Omental fat pad (tissue), 3 donors: ENCODE measurements at regions not wholly inside any gene's neighbourhood (a gene's known extent, or its start where the extent isn't known, plus 50 kb on each side); places are given as distances from the start of the nearest gene placed in this dataset.
"Not testable (repeated sequence)": the region's sequence is repeated elsewhere in the genome, so short reads cannot be mapped to it uniquely, and the experiment has no call there.

Source experiments
- ATAC-seq: fragments of 150-250 bp; one replicate; pipeline ENCODE4 v1.9.1; 2016; ENCODE audit warnings: mild to moderate bottlenecking, moderate library complexity; ENCODE audit not compliant: low FRiP score
- DNase-seq: peaks from one replicate; pipeline ENCODE4 v3.0.0-alpha.2; 2019; ENCODE audit warnings: low spot score
- TF ChIP-seq, protein P1 (sequence below), 3 donors: fragments of 450-650 bp; IDR thresholded peaks; one replicate each; pipeline ENCODE4 v1.5.1; 2016 to 2017; ENCODE audit warnings: antibody characterized with exemption in 3 of 3, mild to moderate bottlenecking in 3 of 3, moderate library complexity in 2 of 3

DNA sequence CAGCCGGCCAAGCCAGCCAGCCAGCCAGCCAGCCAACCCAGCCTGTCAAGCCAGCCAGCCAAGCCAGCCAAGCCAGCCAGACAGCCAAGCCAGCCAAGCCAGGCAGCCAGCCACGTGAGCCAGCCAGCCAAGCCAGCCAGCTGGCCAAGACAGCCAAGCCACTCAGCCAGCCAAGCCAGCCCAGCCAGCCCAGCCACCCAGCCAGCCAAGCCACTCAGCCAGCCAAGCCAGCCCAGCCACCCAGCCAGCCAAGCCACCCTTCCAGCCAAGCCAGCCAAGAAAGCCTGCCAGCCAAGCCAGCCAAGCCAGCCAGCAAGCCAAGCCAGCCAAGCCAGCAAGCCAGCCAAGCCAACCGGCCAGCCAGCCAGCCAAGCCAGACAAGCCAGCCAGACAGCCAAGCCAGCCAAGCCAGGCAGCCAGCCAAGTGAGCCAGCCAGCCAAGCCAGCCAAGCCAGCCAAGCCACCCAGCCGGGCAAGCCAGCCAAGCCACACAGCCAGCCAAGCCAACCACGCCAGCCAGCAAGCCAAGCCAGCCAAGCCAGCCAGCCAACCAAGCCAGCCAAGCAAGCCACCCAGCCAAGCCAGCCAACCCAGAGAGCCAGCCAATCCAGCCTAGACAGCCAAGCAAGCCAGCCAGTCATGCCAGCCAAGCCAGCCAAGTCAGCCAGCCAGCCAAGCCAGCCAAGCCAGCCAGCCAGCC is 199.5 kb downstream of the GOLGA6L6 start:
- TF ChIP-seq, protein P1, sequence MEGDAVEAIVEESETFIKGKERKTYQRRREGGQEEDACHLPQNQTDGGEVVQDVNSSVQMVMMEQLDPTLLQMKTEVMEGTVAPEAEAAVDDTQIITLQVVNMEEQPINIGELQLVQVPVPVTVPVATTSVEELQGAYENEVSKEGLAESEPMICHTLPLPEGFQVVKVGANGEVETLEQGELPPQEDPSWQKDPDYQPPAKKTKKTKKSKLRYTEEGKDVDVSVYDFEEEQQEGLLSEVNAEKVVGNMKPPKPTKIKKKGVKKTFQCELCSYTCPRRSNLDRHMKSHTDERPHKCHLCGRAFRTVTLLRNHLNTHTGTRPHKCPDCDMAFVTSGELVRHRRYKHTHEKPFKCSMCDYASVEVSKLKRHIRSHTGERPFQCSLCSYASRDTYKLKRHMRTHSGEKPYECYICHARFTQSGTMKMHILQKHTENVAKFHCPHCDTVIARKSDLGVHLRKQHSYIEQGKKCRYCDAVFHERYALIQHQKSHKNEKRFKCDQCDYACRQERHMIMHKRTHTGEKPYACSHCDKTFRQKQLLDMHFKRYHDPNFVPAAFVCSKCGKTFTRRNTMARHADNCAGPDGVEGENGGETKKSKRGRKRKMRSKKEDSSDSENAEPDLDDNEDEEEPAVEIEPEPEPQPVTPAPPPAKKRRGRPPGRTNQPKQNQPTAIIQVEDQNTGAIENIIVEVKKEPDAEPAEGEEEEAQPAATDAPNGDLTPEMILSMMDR (IDR thresholded peaks at IDR 0.05): peak in 1 of 3 donors; percentile 17
- DNase-seq (peak; percentile 94), ATAC-seq (peak; percentile 75)

DNA sequence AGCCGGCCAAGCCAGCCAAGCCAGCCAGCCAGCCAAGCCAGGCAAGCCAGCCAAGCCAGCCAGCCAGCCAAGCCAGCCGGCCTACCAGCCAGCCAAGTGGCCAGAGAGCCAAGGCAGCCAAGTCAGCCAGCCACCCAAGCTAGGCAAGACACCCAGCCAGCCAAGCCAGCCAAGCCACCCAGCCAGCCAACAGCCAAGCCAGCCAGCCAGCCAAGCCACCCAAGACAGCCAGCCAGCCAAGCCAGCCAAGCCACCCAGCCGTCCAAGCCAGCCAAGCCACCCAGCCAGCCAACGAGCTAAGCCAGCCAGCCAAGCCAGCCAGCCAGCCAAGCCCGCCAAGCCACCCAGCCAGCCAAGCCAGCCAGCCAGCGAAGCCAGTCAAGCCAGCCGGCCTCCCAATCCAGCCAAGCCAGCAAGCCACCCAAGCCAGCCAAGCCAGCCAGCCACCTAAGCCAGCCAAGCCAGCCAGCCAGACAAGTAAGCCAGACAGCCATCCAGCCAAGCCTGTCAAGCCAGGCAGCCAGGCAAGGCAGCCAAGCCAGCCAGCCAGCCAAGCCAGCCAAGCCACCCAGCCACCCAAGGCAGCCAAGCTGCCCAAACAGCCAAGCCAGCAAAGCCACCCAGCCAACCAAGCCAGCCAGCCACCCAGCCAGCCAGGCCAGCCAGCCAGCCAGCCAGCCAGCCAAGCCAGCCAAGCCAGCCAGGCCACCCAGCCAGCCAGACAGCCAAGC is 200.5 kb downstream of the GOLGA6L6 start:
- peak; percentile 96 for DNase-seq
- ATAC-seq: peak; percentile 85
- TF ChIP-seq, protein P1 (IDR thresholded peaks at IDR 0.05): peak in 1 of 3 donors; percentile 66

DNA sequence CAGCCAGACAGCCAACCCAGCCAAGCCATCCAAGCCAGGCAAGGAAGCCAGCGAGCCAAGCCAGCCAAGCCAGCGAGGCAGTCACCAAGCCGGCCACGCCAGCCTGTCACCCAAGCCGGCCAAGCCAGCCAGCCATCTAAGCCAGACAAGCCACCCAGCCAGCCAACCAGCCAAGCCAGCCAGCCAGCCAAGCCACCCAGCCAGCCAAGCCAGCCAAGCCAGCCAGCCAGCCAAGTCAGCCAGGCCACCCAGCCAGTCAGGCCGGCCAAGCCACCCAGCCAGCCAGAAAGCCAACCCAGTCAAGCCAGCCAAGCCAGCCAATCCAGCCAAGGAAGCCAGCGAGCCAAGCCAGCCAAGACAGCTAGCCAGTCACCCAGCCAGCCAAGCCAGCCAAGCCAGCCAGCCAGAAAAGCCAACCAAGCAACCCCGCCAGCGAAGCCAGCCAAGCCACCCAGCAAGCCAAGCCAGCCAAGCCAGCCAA is 201.2 kb downstream of the GOLGA6L6 start:
- no peak for ATAC-seq
- TF ChIP-seq, protein P1 (IDR thresholded peaks at IDR 0.05): no peak
- peak; percentile 26 for DNase-seq

DNA sequence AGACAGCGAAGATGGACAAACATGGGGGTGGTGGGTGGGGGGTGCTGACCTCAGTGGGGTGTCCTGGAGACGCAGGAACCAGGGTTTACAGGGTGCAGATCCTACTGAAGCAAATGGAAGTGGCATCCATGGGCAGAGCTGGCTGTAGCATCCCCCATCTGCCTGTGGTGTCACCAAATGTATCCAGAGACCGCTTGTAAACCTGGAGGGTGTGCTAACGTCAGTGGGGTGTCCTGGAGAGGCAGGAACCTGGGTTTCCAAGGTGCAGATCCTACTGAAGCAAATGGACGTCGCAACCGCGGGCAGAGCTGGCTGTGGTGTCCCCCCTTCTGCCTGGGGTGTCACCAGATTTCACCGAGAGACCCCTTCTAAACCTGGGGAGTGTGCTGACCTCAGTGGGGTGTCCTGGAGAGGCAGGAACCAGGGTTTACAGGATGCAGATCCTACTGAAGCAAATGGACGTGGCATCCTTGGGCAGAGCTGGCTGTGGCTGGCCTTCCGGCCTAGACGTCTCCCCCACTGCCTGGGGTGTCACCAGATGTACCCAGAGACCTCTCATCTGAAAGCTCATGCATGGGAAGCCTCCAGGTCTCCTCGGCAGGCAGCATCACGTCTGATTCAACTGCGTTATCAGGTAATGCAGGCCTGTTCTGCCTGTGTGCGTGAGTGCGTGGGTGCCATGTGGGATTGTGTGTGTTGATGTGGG is 202.4 kb downstream of the GOLGA6L6 start:
- DNase-seq: peak; percentile 21
- ATAC-seq: not testable (repeated sequence)

DNA sequence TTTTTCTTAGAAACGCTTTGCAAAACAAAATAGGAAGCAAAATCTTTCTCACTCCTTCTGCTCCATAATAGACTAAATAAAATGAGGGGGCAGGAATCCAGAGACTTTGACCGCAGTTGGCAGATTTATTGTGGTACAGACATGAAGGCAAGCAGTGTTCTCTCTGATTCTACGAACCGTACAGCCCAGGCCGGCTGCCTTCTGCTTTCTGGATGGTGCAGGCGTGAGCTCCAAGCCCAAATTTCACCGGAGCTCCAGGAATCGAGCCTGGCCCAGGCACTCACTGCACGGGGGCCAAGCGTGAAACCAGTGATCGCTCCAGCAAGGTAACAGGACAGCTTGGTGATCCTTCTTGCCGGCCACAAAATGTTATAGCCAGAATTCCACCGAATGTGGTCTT is 202.9 kb downstream of the GOLGA6L6 start:
- not testable (repeated sequence) for ATAC-seq, DNase-seq

DNA sequence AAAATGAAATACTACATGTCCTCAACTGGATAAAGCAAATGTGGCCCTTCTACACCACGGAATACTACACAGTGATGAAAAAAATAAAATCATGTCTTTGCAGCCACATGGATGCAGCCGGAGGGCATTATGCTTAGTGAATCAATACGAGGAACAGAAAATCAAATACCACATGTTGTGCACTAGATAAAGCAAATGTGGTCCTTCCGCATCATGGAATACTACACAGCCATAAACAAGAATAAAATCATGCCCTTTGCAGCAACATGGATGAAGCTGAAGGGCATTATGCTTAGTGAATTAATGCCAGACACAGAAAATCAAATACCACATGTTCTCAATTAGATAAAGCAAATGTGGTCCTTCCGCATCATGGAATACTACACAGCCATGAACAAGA is 204.4 kb downstream of the GOLGA6L6 start:
- DNase-seq, ATAC-seq: not testable (repeated sequence)

DNA sequence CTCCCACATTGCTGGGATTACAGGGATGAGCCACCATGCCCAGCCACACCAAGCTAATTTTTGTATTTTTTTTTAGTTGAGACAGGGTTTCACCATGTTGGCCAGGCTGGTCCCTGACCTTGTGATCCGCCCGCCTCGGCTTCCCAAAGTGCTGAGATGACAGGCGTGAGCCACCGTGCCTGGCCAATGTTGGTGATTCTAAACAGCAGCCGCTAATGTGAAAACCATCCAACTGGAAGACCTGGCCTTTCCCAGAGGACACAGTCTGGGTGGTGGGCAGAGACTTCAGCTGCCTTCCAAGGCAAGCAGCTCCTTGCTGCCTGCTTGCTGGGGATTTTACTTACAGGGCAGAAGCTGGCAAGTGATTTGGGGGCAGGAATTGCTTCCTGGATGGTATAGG is 207.1 kb downstream of the GOLGA6L6 start:
- not testable (repeated sequence) for ATAC-seq, DNase-seq

DNA sequence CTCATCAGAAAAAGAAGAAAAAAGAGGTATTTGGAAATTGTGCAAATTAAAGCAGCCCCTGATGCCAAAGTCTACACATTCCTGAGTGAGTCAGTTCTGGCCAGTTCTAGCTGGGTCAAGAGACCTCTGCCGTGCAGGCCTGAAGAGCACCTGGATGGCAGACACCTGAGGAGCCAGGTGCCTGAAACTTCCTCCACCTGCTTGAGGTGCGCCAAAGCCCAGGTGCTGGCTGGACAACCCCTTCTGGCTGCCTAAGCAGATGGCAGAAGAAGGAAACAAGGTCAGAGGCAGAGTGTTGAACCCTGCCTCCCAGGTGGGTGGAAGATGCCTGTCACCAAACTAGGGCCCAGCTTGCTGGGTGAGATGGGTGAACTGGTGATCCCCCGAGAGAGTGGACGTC is 215.8 kb downstream of the GOLGA6L6 start:
- DNase-seq, ATAC-seq: not testable (repeated sequence)

DNA sequence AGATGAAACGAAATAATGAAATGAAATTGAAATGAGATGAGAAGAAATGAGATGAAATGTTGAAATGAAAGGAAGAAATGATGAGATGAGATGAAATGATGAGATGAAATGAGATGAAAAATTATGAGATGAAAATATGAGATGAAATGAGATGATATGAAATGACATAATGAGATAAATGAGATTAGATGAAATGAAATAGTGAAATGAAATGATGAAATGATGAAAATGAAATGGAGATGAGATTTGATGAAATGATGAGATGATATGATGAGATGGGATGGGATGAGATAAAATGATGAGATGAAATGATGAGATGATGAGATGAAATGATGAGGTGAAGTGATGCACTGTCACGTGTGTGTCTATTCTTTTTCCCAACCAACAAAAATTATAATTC is 224.5 kb downstream of the GOLGA6L6 start:
- not testable (repeated sequence) for DNase-seq, ATAC-seq

DNA sequence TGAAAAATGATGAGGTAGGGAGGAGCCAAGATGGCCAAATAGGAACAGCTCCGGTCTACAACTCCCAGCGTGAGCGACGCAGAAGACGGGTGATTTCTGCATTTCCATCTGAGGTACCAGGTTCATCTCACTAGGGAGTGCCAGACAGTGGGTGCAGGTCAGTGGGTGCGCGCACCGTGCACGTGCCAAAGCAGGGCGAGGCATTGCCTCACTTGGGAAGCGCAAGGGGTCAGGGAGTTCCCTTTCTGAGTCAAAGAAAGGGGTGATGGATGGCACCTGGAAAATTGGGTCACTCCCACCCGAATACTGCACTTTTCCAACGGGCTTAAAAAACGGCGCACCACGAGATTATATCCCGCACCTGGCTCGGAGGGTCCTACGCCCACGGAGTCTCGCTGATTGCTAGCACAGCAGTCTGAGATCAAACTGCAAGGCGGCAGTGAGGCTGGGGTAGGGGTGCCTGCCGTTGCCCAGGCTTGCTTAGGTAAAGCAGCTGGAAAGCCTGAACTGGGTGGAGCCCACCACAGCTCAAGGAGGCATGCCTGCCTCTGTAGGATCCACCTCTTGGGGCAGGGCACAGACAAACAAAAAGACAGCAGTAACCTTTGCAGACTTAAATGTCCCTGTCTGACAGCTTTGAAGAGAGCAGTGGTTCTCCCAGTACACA is 230.5 kb downstream of the GOLGA6L6 start:
- not testable (repeated sequence) for ATAC-seq, DNase-seq
